GM21526 (cell line): ENCODE measurements at regions not wholly inside any gene's neighbourhood (a gene's known extent, or its start where the extent isn't known, plus 50 kb on each side); places are given as distances from the start of the nearest gene placed in this dataset.

Experiments used
- ATAC-seq: cut with Tn5 transposase; IDR thresholded peaks from one replicate; pipeline ENCODE4 v1.9.1; 2021; ENCODE audit warnings: moderate library complexity; ENCODE audit not compliant: unreplicated experiment, low FRiP score

GRCh38 chr9:95822583-95823431 lies 52.7 kb upstream of the ERCC6L2 start:
- peak; percentile 69 for ATAC-seq

- no peak for ATAC-seq
Measured at GRCh38 chr9:95822015-95822414, 53.5 kb upstream of the ERCC6L2 start.

GRCh38 chr9:95820074-95820473 lies 55.4 kb upstream of the ERCC6L2 start:
- ATAC-seq: no peak

GRCh38 chr9:95819636-95820035 lies 55.9 kb upstream of the ERCC6L2 start:
- no peak for ATAC-seq

- ATAC-seq: no peak
Measured at GRCh38 chr9:95817205-95817604, 58.3 kb upstream of the ERCC6L2 start.

GRCh38 chr9:95816716-95817115 lies 58.8 kb upstream of the ERCC6L2 start:
- ATAC-seq: no peak

- no peak for ATAC-seq
Measured at GRCh38 chr9:95815961-95816360, 59.5 kb upstream of the ERCC6L2 start.

GRCh38 chr9:95815133-95815532 lies 60.4 kb upstream of the ERCC6L2 start:
- no peak for ATAC-seq

- ATAC-seq: no peak
Measured at GRCh38 chr9:95813923-95814322, 61.6 kb upstream of the ERCC6L2 start.

GRCh38 chr9:95810814-95811213 lies 64.7 kb upstream of the ERCC6L2 start:
- ATAC-seq: no peak

- ATAC-seq: no peak
Measured at GRCh38 chr9:95810133-95810532, 65.4 kb upstream of the ERCC6L2 start.

- ATAC-seq: no peak
Measured at GRCh38 chr9:95809686-95810085, 65.8 kb upstream of the ERCC6L2 start.

- ATAC-seq: no peak
Measured at GRCh38 chr9:95808011-95808410, 67.5 kb upstream of the ERCC6L2 start.

- no peak for ATAC-seq
Measured at GRCh38 chr9:95807326-95807947, 68.1 kb upstream of the ERCC6L2 start.

GRCh38 chr9:95803197-95803596 lies 72.3 kb upstream of the ERCC6L2 start:
- ATAC-seq: no peak

- ATAC-seq: no peak
Measured at GRCh38 chr9:95801797-95802196, 73.7 kb upstream of the ERCC6L2 start.

- no peak for ATAC-seq
Measured at GRCh38 chr9:95796029-95796428, 79.5 kb upstream of the ERCC6L2 start.

GRCh38 chr9:95793924-95794828 lies 81.3 kb upstream of the ERCC6L2 start:
- ATAC-seq: no peak

- no peak for ATAC-seq
Measured at GRCh38 chr9:95791695-95792094, 83.8 kb upstream of the ERCC6L2 start.

- no peak for ATAC-seq
Measured at GRCh38 chr9:95791286-95791685, 84.2 kb upstream of the ERCC6L2 start.

- no peak for ATAC-seq
Measured at GRCh38 chr9:95788521-95788991, 86.9 kb upstream of the ERCC6L2 start.
